Left ventricle myocardium superior (tissue), 1 donor: ENCODE measurements at regions not wholly inside any gene's neighbourhood (a gene's known extent, or its start where the extent isn't known, plus 50 kb on each side); places are given as distances from the start of the nearest gene placed in this dataset.
"Not testable (repeated sequence)": the region's sequence is repeated elsewhere in the genome, so short reads cannot be mapped to it uniquely, and the experiment has no call there.

Experiments used
- ATAC-seq: fragments of 200-7000 bp; cut with Tn5 transposase; one replicate; pipeline ENCODE4 v1.9.1; 2020; ENCODE audit warnings: mild to moderate bottlenecking, moderate library complexity
- DNase-seq: peaks from one replicate; pipeline ENCODE4 v3.0.0-alpha.2; 2020
- intact Hi-C: fragments of 100-400 bp; cut with micrococcal nuclease; formaldehyde crosslinking; loops from one replicate; pipeline ENCODE4 v1.11.0; 2022
- donor health status: DM: no; HTN: yes; CAD: no; lungs with severe emphysema.

DNA sequence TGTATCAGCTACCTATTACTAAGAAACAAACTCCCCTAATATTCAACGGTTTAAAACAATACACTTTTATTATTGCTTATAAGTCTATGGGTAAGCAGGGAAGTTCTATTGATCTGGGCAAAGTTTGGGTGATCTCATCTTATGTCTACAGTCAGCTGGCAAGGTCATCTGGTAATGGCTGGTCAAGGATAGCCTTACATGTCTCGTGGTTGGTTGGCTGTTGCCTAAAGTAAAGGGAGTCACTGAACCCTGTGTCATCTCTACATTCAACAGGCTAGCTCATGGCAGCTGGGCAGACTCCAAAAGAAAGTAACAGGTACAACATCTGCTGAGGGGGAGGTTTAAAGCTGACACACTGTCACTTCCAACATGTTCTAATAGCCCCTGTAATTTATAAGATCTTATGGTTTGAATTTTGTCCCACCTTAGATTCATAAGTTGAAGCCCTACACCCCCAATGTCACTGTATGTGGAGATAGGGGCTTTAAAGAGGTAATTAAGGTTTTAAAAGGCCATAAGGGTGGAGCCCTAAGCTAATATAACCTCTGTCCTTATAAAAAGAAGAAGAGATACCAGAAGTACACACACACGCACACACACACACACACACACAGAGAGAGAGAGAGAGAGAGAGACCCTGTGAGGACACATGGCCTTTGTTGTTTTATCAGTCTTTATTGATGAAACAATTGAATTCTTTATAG is 419.1 kb downstream of the NPIPA8 start:
- ATAC-seq (no peak), DNase-seq (no peak)
- intact Hi-C loops = no loop called here

DNA sequence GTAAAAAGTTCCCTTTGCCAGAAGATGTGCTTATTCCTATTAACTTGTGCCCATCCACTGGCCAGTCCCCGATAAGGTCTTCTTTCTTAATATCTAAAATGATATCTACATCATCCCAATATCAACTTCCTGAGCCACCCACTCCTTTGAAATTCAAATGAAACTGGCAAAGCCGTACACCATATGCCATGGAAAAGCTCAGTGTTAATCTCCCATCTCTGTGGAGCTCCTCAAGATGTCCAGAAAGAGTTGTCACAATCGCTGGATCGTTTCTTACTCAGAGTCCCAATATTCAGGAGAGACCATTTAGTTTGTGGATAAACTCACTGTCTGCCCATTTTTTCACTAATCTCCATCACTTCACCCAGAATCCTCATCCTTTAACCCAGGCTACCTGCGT is 420.7 kb downstream of the NPIPA8 start:
- intact Hi-C loops = no loop called here
- DNase-seq (no peak), ATAC-seq (no peak)

DNA sequence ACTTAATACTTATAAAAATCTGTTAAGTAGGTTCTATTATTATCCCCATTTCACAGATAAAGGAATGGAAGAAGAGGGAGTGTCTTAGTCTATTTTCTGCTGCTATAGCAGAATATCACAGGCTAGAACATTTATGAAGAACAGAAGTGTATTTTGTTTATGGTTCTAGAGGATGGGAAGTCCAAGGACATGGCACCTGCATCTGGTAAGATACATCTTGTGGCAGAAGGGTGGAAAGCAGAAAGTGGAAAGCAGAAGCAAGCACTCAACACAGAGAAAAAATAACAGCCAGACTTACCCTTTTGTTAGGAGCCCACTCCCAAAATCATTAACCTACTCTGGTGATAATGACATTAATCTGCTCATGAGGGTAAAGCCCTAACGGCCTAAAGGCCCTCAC is 422.4 kb downstream of the NPIPA8 start:
- ATAC-seq (no peak), DNase-seq (no peak)
- intact Hi-C loops = no loop called here

DNA sequence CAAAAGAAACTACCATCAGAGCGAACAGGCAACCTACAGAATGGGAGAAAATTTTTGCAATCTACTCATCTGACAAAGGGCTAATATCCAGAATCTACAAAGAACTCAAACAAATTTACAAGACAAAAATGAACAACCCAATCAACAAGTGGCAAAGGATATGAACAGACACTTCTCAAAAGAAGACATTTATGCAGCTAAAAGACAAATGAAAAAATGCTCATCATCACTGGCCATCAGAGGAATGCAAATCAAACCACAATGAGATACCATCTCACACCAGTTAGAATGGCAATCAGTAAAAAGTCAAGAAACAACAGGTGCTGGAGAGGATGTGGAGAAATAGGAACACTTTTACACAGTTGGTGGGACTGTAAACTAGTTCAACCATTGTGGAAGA is 425.0 kb downstream of the NPIPA8 start:
- intact Hi-C loops = not testable (repeated sequence)

DNA sequence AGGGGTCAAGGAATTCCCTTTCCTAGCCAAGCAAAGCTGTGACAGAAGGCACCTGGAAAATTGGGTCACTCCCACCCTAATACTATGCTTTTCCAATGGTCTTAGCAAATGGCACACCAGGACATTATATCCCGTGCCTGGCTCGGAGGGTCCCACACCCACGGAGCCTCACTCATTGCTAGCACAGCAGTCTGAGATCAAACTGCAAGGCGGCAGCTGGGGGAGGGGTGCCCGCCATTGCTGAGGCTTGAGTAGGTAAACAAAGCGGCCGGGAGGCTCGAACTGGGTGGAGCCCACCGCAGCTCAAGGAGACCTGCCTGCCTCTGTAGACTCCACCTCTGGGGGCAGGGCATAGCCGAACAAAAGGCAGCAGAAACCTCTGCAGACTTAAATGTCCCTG is 429.9 kb downstream of the NPIPA8 start:
- ATAC-seq, DNase-seq, intact Hi-C loops: not testable (repeated sequence)

More for the DNA sequence above, 425.0 kb downstream of the NPIPA8 start:
- DNase-seq, ATAC-seq: not testable (repeated sequence)

DNA sequence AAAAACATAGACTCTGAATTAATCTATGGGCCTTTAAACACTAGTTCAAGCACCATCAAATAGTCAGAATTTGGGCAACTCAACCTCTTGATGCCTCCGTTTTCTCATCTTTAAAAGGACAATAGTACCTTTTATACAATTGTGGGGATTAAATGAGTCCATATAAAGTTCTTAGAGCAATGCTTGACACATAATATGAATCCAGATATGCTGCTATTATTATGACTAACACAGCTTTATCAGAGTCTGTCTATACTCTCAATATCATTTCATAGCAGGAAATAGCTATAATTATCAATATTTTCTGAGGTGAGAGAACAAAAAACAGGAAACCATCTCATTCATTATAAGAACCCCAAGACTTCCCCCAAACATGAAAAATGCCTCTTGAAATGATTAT is 430.5 kb upstream of the XYLT1 start:
- intact Hi-C loops = no loop called here
- no peak for DNase-seq
- no peak for ATAC-seq

DNA sequence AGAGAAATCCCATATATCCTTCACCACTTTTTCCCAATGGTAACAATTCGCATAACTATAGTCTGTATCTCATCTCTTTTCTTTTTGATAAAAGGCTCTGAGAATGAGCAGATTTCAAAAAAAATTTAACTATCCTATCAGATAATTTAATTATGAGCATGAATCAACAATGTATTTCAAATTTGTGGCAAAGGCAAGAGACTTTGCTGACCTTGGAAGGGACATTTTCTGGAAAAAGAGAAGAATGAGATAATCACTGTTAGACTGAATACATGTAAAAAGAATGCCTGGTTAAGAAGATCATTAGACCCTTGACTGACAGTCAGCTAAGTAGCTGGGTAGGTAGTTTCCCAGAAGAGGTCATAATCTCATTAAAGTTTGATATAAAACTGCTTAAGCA is 428.4 kb upstream of the XYLT1 start:
- ATAC-seq = no peak
- DNase-seq = no peak
- intact Hi-C loops = no loop called here

DNA sequence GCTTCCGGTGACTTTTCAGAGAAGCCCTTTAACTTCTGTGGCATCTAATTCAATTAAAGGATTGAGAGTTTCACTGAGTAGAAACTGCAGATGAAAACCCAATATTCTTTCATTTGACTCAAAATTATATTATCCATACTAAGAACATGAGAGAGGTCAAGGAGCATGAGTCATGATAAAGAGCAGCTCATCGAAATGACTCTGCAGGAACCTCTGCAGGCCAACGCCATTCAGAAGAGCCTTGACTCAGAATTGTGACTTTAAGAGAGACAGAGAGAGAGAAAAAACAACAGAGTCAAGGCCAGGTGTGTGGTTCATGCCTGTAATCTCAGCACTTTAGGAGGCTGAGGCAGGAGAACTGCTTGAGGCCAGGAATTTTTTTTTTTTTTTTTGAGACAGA is 417.2 kb upstream of the XYLT1 start:
- DNase-seq (no peak), ATAC-seq (no peak)
- intact Hi-C loops = no loop called here

DNA sequence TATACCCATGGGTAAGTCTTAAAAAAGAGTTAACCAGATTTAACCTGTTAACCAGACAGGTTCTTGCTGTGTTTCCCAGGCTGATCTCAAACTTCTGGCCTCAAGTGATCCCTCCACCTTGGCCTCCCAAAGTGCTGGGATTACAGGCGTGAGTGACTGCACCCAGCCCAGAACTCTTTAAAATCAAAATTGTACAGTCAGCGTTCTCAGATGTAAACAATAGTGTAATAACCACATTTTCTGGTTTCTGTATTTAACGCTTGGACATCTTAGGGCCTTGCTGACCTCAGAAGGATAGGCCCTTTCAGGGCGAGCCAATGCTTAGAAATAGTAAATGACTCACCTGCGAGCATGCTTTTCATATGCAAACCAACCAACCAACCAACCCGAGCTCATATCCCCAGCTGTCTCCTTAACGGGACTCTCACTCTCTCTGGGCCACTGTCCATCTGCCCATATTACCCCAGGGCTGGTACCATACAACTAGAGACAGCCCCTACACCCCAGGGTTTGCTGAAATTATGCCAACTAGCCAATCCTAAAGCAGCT is 415.0 kb upstream of the XYLT1 start:
- DNase-seq (no peak), ATAC-seq (no peak)
- intact Hi-C loops = no loop called here

DNA sequence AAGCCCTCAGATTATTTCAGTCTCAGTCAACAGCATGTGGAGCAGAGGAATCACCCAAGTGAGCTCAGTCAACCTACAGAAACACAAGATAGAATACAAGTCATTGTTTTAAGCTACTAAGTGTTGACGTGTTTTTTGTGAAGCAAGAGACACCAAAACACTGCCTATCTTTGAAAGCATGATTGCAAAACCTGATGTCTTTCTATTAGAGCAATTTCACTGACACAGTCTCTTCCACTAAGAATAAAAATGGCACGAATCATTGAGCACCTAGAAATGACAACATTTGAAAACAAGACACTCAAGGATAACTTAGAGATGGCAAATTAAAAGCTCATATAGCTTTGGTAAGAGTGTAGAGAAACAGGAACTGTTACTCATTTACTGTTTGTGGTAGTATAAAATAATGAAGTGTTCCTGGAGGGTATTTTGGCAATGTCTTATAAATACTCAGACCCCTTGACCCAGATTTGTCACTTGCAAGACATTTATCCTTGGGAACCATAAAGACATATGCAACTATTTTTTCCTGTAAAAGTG is 407.1 kb upstream of the XYLT1 start:
- ATAC-seq = no peak
- intact Hi-C loops = no loop called here
- no peak for DNase-seq

DNA sequence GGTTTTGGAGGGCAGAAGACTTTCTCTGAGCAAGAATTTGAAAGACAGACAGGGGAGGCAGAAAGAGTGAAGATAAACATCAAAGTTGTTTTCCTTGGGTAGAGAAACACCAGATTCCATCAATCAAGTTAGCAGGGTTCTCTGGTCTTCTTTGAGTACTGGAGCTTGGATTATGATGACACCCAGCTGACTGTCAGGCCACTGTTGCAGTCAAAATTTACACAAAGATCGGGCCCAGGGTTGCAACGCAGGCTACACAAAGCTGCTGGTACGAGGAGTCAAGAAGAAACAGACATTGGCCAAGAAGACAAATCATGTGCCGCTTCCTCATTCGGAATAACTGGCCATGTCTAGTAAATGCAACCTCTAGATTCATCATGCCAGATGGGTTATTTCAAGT is 396.2 kb upstream of the XYLT1 start:
- DNase-seq (no peak), ATAC-seq (no peak)
- intact Hi-C loops = no loop called here

DNA sequence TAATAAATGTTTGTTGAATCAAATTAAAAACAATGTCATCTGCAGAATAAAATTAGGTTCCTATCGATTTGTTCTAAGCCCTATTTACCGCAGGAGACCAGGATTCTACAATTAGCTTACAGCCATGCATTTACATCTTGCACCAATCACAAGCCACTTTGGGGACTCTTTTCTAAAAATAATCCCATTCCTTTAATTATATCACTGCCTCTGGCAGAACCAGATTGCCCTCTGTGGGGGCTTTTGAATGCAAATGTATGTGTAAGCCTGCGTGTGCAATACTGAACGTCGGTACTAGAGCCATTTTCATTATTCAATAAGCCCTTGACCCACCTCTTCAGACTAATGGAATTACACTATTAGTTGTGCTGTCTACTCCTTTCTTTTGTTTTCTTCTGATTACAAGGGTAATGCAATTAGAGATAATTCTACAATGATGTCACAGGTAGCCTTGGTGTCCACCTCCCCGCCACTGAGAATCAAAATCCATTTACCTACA is 391.3 kb upstream of the XYLT1 start:
- ATAC-seq = no peak
- intact Hi-C loops = no loop called here
- no peak for DNase-seq

DNA sequence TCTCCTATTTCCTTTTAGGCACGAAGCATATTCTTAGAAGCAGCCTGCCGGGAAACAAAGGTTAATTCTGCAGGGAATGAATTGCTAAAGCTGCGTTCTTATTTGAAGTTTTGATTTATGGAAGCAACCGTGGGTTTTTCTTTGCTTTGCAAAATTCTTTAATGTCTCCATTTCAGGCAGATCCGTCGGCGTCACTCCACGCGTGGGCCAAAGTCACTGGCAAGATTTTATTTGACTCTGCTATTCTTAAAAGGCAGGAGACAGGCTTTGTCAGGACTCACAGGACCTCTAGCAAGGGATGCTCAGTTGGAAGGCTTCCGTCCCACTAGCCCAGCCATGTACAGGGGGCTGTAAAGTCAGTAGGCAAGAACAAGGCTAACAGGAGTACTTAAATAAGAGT is 387.3 kb upstream of the XYLT1 start:
- intact Hi-C loops = no loop called here
- DNase-seq (no peak), ATAC-seq (no peak)

DNA sequence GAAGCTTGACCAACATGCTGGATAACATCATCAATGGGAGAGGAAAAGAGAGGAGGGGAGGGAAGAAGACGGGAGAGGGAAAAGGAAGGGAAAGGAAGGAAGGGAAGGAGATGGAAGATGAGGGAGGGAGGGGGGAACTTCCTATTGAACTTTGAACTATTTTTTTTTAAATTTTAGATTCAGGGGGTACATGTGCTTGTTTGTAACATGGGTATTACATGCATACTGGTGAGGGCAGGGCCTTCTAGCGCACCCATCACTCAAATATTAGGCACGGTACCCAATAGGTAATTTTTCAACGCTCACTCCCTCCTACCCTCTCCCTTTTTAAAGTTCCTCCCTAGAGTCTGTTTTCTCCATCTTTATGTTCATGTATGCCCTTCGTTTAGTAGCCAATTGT is 383.2 kb upstream of the XYLT1 start:
- intact Hi-C loops = no loop called here
- DNase-seq (no peak), ATAC-seq (no peak)

DNA sequence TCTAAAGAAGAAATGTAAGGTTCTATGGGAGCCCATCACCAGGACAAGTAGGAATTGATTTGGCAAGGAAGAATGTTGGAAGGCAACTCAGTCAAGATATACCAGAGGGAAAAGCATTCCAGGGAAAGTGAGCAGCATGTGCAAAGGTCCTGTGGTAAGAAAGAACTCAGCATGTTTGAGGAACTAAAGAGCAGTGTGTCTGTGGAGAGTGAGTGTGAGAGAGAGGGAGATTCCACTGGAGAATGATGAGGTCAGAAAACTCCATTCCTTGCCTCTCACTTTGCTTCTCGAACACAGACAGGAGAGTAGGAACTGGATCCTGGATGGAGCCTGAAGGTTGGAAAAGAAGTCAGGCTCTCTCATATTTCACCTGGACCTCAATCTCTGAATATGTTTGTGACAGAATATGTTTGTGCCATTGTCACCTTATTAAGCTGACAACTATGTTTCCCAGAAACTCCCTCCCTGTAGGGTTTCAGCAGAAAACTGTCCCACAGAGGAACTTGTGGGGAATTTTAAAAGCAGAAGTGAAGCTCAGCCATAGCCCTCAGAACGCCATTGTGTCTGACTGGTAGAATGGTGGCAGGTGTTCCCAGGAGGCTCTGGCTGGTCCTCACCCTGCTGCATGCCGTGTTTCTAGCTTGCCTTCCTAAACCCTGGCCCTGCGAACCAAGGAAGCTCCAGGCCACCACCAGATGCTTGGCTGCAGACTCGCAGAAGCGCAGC is 382.4 kb upstream of the XYLT1 start:
- DNase-seq = no peak
- no peak for ATAC-seq
- intact Hi-C loops = no loop called here

DNA sequence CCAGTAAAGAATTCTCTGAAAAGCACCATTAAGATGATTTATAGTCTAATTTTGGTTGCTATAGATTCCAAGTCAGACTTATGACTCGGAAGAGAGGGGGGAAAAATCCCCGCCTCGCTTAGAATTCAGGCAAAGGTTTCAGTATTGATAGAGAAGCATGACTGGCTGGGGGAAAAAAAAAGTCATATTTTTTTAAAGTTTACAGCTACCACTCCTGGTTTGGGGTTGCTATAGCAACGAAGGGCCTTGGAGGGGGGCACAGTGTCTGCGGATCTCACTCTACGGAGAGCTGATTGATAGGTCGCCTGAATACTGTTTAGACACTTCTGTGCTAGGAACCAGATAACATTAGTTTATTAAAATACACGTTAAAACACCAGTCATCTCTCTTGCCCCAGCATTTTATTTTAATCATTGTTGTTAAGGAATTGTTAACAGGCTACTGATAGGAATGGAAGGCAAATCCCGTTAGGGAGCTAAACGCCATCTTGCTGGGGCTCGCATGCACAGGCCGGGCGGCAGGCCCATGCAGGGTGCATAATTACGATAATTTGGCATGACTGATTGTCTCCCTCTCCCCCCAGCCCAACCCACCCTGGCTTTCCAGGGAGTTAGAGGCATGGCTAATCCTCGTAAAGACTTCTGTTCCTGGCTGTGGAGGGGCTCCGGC is 380.0 kb upstream of the XYLT1 start:
- ATAC-seq (no peak), DNase-seq (no peak)
- intact Hi-C loops = no loop called here

DNA sequence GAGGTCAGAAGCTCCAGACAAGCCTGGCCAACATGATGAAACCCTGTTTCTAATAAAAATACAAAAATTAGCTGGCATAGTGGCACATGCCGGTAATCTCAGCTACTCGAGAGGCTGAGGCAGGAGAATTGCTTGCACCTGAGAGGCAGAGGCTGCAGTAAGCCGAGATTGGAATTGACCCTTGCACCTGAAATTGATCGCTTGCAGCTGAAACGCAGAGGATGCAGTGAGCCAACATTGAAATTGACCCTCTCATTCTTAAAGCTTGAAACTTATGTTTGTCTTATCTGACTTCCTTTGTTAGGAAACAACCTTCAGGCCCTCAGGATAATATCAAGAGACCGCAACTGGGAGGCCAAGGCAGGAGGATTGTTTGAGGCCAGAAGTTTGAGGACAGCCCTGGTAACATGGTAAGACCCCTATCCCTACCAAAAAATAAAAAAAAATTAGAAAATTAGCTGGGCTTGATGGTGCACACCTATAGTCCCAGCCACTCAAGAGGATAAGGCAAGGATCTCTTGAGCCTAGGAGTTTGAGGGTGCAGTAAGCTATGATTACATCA is 376.6 kb upstream of the XYLT1 start:
- ATAC-seq (no peak), DNase-seq (no peak)
- intact Hi-C loops = no loop called here

DNA sequence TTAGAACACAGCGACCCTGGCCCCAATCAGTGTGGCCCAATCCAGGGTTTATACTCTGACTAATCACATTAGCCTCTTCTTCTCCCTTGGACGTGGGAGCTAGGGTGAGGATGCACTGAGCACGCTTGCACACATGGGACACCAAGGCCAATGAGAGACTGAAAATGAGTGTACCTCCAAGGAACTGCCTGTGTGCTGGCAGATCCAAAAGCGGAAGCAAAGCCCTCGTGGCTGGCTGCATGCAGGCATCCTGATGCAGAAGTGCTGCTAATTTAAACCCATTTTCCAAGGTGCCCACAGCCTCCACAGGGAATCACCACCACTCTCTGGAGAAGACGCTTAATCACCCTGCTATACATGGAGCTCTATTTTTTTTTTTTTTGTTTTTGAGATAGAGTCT is 375.3 kb upstream of the XYLT1 start:
- no peak for DNase-seq
- intact Hi-C loops = no loop called here
- no peak for ATAC-seq

DNA sequence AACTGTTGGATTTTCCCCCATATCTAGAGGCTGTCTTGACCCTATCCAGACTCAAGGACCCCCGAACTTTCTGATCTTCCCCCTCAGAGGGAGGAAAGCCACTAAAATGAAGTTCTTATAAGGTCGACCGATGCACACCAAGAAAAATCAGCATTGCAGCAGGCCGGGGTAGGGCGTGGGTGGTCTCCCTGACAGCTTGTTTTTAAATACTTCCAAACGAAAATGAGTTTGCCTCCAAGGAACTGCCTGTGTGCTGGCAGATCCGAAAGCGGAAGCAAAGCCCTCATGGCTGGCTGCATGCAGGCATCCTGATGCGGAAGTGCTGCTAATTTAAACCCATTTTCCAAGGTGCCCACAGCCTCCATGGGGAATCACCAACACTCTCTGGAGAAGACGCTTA is 374.3 kb upstream of the XYLT1 start:
- DNase-seq = no peak
- no peak for ATAC-seq
- intact Hi-C loops = no loop called here

DNA sequence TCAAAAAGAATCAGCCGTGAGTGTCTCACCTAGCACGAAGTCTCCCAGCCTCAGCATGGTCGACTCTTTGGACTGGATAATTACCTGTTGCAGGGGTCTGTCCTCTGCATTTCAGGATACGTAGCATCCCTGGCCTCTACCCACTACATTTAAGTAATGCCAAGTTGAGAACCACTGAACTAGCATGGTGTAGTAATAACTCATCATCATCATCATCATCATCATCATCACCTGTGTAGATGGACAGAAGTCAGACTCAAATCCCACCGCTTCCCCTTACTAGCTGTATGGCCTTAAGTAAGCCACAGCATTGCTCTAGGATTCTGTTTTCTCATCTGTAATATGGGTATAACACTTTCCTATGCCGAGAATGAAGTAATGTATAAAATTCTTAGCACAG is 373.1 kb upstream of the XYLT1 start:
- intact Hi-C loops = no loop called here
- DNase-seq (no peak), ATAC-seq (no peak)
